H1 (cell line): ENCODE measurements at regions not wholly inside any gene's neighbourhood (a gene's known extent, or its start where the extent isn't known, plus 50 kb on each side); places are given as distances from the start of the nearest gene placed in this dataset.

ENCODE experiments used
- CTCF ChIA-PET: fragments of 300-600 bp; sonication (Branson Sonifier 250); formaldehyde crosslinking; loops from one replicate; lab custom pipeline; 2021; ENCODE audit not compliant: partially characterized antibody; lab: Charles Lee
- POLR2A ChIA-PET: fragments of 300-600 bp; sonication (Branson Sonifier 250); formaldehyde crosslinking; loops from one replicate; lab custom pipeline; 2021; ENCODE audit warnings: inconsistent platforms; ENCODE audit not compliant: partially characterized antibody; lab: Charles Lee
- DNase-seq, 2 experiments: peaks; one replicate each; pipeline versions ENCODE4 v3.0.0 to v3.0.0-alpha.2; 2010 to 2022; ENCODE audit warnings: low spot score in 2 of 2, low read depth in 1 of 2, mixed read lengths in 1 of 2
- FAIRE-seq: peaks from 2 replicates; lab custom pipeline; 2011; peaks lifted over from hg19 to GRCh38; lab: Jason Lieb, UNC
- H2AFZ ChIP-seq: 2 replicates; pipeline ENCODE4 v1.8.1; 2012; ENCODE audit warnings: low read length, inconsistent platforms
- H2AK5ac ChIP-seq: 2 replicates; pipeline ENCODE4 v1.6.1; 2013; ENCODE audit warnings: low read depth, low read length
- H2BK120ac ChIP-seq: replicated peaks from 2 replicates; pipeline ENCODE3; 2013; ENCODE audit warnings: low read depth, low read length, inconsistent platforms
- H2BK12ac ChIP-seq: 2 replicates; pipeline ENCODE4 v1.6.1; 2013; ENCODE audit warnings: low read depth, low read length
- H2BK15ac ChIP-seq: 2 replicates; pipeline ENCODE4 v1.6.1; 2013; ENCODE audit warnings: low read length
- H2BK20ac ChIP-seq: 2 replicates; pipeline ENCODE4 v1.6.1; 2013; ENCODE audit warnings: low read length
- H2BK5ac ChIP-seq: 2 replicates; pipeline ENCODE4 v1.6.1; 2013; ENCODE audit warnings: low read depth, low read length
- H3K14ac ChIP-seq: 2 replicates; pipeline ENCODE4 v1.6.1; 2013; ENCODE audit warnings: inconsistent platforms; ENCODE audit not compliant: insufficient read length
- H3K18ac ChIP-seq: 2 replicates; pipeline ENCODE4 v1.6.1; 2013; ENCODE audit warnings: low read length; ENCODE audit errors: extremely low read depth
- H3K23ac ChIP-seq: 2 replicates; pipeline ENCODE4 v1.6.1; 2013; ENCODE audit warnings: inconsistent platforms; ENCODE audit not compliant: insufficient read length
- H3K23me2 ChIP-seq: 2 replicates; pipeline ENCODE4 v1.6.1; 2013; ENCODE audit warnings: low read depth, low read length
- H3K27ac ChIP-seq: 2 replicates; pipeline ENCODE4 v1.6.1; 2011; ENCODE audit warnings: low read depth, low read length, inconsistent platforms
- H3K27me3 ChIP-seq, 4 experiments: replicated peaks in 1 of 4; 1 replicate in 1 of 4; 2 replicates in 3 of 4; pipeline versions ENCODE4 v1.6.1 to v1.8.1; 2011 to 2013; ENCODE audit warnings: low read length in 3 of 4, mild to moderate bottlenecking in 3 of 4, inconsistent platforms in 2 of 4, mixed read lengths in 2 of 4, moderate library complexity in 1 of 4; ENCODE audit not compliant: control insufficient read depth in 3 of 4, insufficient read depth in 3 of 4; ENCODE audit errors: extremely low read depth in 1 of 4
- H3K36me3 ChIP-seq, 4 experiments: 2 replicates each; pipeline versions ENCODE4 v1.6.1 to v1.8.1; 2011 to 2013; ENCODE audit warnings: mild to moderate bottlenecking in 4 of 4, low read length in 3 of 4, moderate library complexity in 2 of 4, control low read depth in 1 of 4, inconsistent platforms in 1 of 4; ENCODE audit not compliant: insufficient read depth in 4 of 4, control insufficient read depth in 2 of 4
- H3K4ac ChIP-seq: replicated peaks from 2 replicates; pipeline ENCODE3; 2013; ENCODE audit warnings: low read length, low read depth, mixed read lengths, inconsistent platforms; ENCODE audit not compliant: insufficient read length
- H3K4me1 ChIP-seq, 4 experiments: replicated peaks in 1 of 4; 1 replicate in 1 of 4; 2 replicates in 3 of 4; pipeline versions ENCODE4 v1.6.1 to v1.8.1; 2011 to 2013; ENCODE audit warnings: low read length in 3 of 4, inconsistent platforms in 2 of 4, mixed read lengths in 1 of 4; ENCODE audit not compliant: insufficient read depth in 4 of 4, control insufficient read depth in 3 of 4
- H3K4me2 ChIP-seq, 2 experiments: 2 replicates each; pipeline versions ENCODE4 v1.6.1 to v1.8.1; 2011 to 2013; ENCODE audit warnings: low read depth in 2 of 2, low read length in 2 of 2, control low read depth in 1 of 2, inconsistent platforms in 1 of 2, mild to moderate bottlenecking in 1 of 2; ENCODE audit not compliant: insufficient read depth in 1 of 2
- H3K4me3 ChIP-seq, 4 experiments: fragments of 200-600, 300-600 bp in 1 of 4; sonication (generic), shearing (Covaris generic), sonication (Bioruptor Twin) in 1 of 4; 2 replicates each; pipeline versions ENCODE4 v1.5.1 to v1.8.1; 2011 to 2016; ENCODE audit warnings: low read length in 4 of 4, low read depth in 3 of 4, control low read depth in 2 of 4, inconsistent platforms in 2 of 4, mild to moderate bottlenecking in 2 of 4, mixed read lengths in 1 of 4, moderate library complexity in 1 of 4; ENCODE audit not compliant: insufficient read depth in 2 of 4; ENCODE audit errors: extremely low read depth in 1 of 4
- H3K56ac ChIP-seq: replicated peaks from 2 replicates; pipeline ENCODE3; 2013; ENCODE audit warnings: low read depth, mild to moderate bottlenecking, mixed read lengths, low read length, inconsistent platforms; ENCODE audit not compliant: insufficient read length
- H3K79me1 ChIP-seq: 2 replicates; pipeline ENCODE4 v1.6.1; 2013; ENCODE audit warnings: low read depth, low read length, control low read depth
- H3K79me2 ChIP-seq, 2 experiments: 2 replicates each; pipeline versions ENCODE4 v1.6.1 to v1.8.1; 2012 to 2013; ENCODE audit warnings: low read length in 2 of 2, mild to moderate bottlenecking in 2 of 2, inconsistent platforms in 1 of 2; ENCODE audit not compliant: insufficient read depth in 2 of 2, control insufficient read depth in 1 of 2
- H3K9ac ChIP-seq, 4 experiments: replicated peaks in 1 of 4; 1 replicate in 1 of 4; 2 replicates in 3 of 4; pipeline versions ENCODE4 v1.6.1 to v1.8.1; 2011 to 2013; ENCODE audit warnings: low read depth in 3 of 4, low read length in 3 of 4, control low read depth in 2 of 4, mild to moderate bottlenecking in 2 of 4, moderate library complexity in 2 of 4, inconsistent platforms in 1 of 4; ENCODE audit errors: extremely low read depth in 1 of 4
- H3K9me3 ChIP-seq, 2 experiments: 2 replicates each; pipeline versions ENCODE4 v1.6.1 to v1.8.1; 2012 to 2013; ENCODE audit warnings: mild to moderate bottlenecking in 2 of 2, moderate library complexity in 2 of 2, control low read depth in 1 of 2, inconsistent platforms in 1 of 2, low read depth in 1 of 2, low read length in 1 of 2, mixed read lengths in 1 of 2; ENCODE audit not compliant: insufficient read depth in 2 of 2
- H4K20me1 ChIP-seq, 2 experiments: replicated peaks in 1 of 2; 2 replicates each; pipeline versions ENCODE3 to v1.8.1; 2011 to 2013; ENCODE audit warnings: inconsistent platforms in 2 of 2, low read length in 2 of 2, mild to moderate bottlenecking in 1 of 2; ENCODE audit not compliant: insufficient read depth in 2 of 2, control insufficient read depth in 1 of 2
- H4K5ac ChIP-seq: 2 replicates; pipeline ENCODE4 v1.6.1; 2013; ENCODE audit warnings: low read length, low read depth, mixed read lengths, inconsistent platforms; ENCODE audit not compliant: insufficient read length
- H4K8ac ChIP-seq: 2 replicates; pipeline ENCODE4 v1.8.0; 2013; ENCODE audit warnings: mild to moderate bottlenecking, moderate library complexity, low read length, inconsistent platforms; ENCODE audit not compliant: insufficient read depth; ENCODE audit errors: extremely low read depth
- H4K91ac ChIP-seq: replicated peaks from 2 replicates; pipeline ENCODE3; 2013; ENCODE audit warnings: low read length, mixed read lengths, inconsistent platforms; ENCODE audit not compliant: insufficient read length
- CEBPB ChIP-seq: IDR thresholded peaks from 2 replicates; pipeline ENCODE4 v1.6.1; 2012; ENCODE audit warnings: low read depth, low read length
- FOSL1 ChIP-seq: IDR thresholded peaks from 2 replicates; pipeline ENCODE4 v1.6.1; 2011; ENCODE audit warnings: mild to moderate bottlenecking, low read depth, low read length, moderate library complexity; ENCODE audit not compliant: insufficient read depth
- KDM1A ChIP-seq: fragments of 200-600, 300-600 bp; sonication (generic); IDR thresholded peaks from 2 replicates; pipeline ENCODE4 v1.7.1; 2016; ENCODE audit warnings: mild to moderate bottlenecking, low read length, borderline replicate concordance
- MAX ChIP-seq: IDR thresholded peaks from 2 replicates; pipeline ENCODE4 v1.6.1; 2012; ENCODE audit warnings: inconsistent platforms
- NANOG ChIP-seq: IDR thresholded peaks from 2 replicates; pipeline ENCODE4 v1.6.1; 2011; ENCODE audit warnings: low read length, low read depth, mild to moderate bottlenecking, inconsistent platforms; ENCODE audit not compliant: insufficient read depth, poor library complexity, severe bottlenecking
- NRF1 ChIP-seq: IDR thresholded peaks from 2 replicates; pipeline ENCODE4 v1.6.1; 2011; ENCODE audit warnings: mild to moderate bottlenecking, low read depth, low read length, improper control_type of control experiment
- POLR2A ChIP-seq, 2 experiments: IDR thresholded peaks; 1 replicate in 1 of 2; 2 replicates in 1 of 2; pipeline ENCODE4 v1.6.1; 2011; ENCODE audit warnings: low read depth in 2 of 2, low read length in 2 of 2, mild to moderate bottlenecking in 2 of 2; ENCODE audit errors: control extremely low read depth in 1 of 2
- POLR2AphosphoS5 ChIP-seq: IDR thresholded peaks from 2 replicates; pipeline ENCODE4 v1.6.1; 2011; ENCODE audit warnings: low read depth, low read length
- POU5F1 ChIP-seq: IDR thresholded peaks from 2 replicates; pipeline ENCODE4 v1.6.1; 2011; ENCODE audit warnings: low read depth, mild to moderate bottlenecking, low read length, moderate library complexity
- TBP ChIP-seq: IDR thresholded peaks from 2 replicates; pipeline ENCODE4 v1.6.1; 2011; ENCODE audit warnings: low read depth, low read length, improper control_type of control experiment
- TCF12 ChIP-seq: IDR thresholded peaks from 2 replicates; pipeline ENCODE4 v1.6.1; 2011; ENCODE audit warnings: low read depth, mild to moderate bottlenecking, low read length
- ZNF274 ChIP-seq: IDR thresholded peaks from 2 replicates; pipeline ENCODE4 v1.7.0; 2012; ENCODE audit warnings: low read length, borderline replicate concordance; ENCODE audit errors: extremely low read depth
- WGBS, 2 experiments: shearing (Covaris generic) in 1 of 2; methylation state at CpG; one replicate each; pipeline versions ENCODE4 v1.1.6 to v1.1.7; 2013 to 2015; ENCODE audit warnings: low lambda C conversion rate in 2 of 2, mixed read lengths in 2 of 2, inconsistent platforms in 1 of 2, low coverage in 1 of 2, missing lambda C conversion rate in 1 of 2; ENCODE audit not compliant: insufficient replicate concordance in 2 of 2, insufficient coverage in 1 of 2, insufficient read length in 1 of 2; ENCODE audit errors: extremely low coverage in 1 of 2, missing lambda C conversion rate in 1 of 2; 5-methylcytosine and 5-hydroxymethylcytosine counted together

- no peak overlapping the region for H3K18ac ChIP-seq
- POLR2A ChIA-PET: no interaction called here
- no peak overlapping the region for H3K56ac ChIP-seq
- H2AK5ac ChIP-seq: no peak overlapping the region
- DNase-seq (no peak), FAIRE-seq (no peak)
- WGBS, 2 experiments: 89% methylated on average over 4 of the region's 4 CpGs; no CpG with 5 or more reads in 1 of the 2 experiments
- H3K4me3 ChIP-seq: no peak overlapping the region
- H2BK20ac ChIP-seq: no peak overlapping the region
- H3K9me3 ChIP-seq: no peaks in the 10 kb centered on the region
- no peaks in the 10 kb centered on the region for H3K79me2 ChIP-seq
- no peak overlapping the region for H4K91ac ChIP-seq
- no peak overlapping the region for H3K9ac ChIP-seq
- no peak overlapping the region for H3K4me2 ChIP-seq
- no peak overlapping the region for H3K27ac ChIP-seq
- CTCF ChIA-PET: no interaction called here
- H4K5ac ChIP-seq: no peak overlapping the region
- no peak overlapping the region for H3K23ac ChIP-seq
- no peak overlapping the region for H2BK120ac ChIP-seq
- H4K20me1 ChIP-seq: no peaks in the 10 kb centered on the region
- H3K14ac ChIP-seq: no peak overlapping the region
- no peak overlapping the region for H4K8ac ChIP-seq
- no peaks in the 10 kb centered on the region for H3K79me1 ChIP-seq
- no peaks in the 10 kb centered on the region for H3K23me2 ChIP-seq
- no peak overlapping the region for H3K4ac ChIP-seq
- H3K4me1 ChIP-seq: peaks cover 0 to 3% (median 0%) of the 10 kb centered on the region in 4 experiments; a peak in 1 of 7 replicates
- no peak overlapping the region for H2AFZ ChIP-seq
- no peak overlapping the region for H2BK5ac ChIP-seq
- no peaks in the 10 kb centered on the region for H3K36me3 ChIP-seq
- H2BK15ac ChIP-seq: no peak overlapping the region
- H2BK12ac ChIP-seq: no peak overlapping the region
- no peaks in the 10 kb centered on the region for H3K27me3 ChIP-seq
- TF ChIP-seq CEBPB: no peak
- no peak for TF ChIP-seq TBP
- no peak for TF ChIP-seq TCF12
- TF ChIP-seq FOSL1: no peak
- no peak for TF ChIP-seq NRF1
- TF ChIP-seq POU5F1: no peak
- TF ChIP-seq POLR2AphosphoS5: no peak
- TF ChIP-seq ZNF274: no peak
- TF ChIP-seq POLR2A (IDR thresholded peaks at IDR 0.05; ENCODE audit: control extremely low read depth in 1 of 2, low read depth in 2 of 2, low read length in 2 of 2): no peak
- no peak for TF ChIP-seq MAX
- no peak for TF ChIP-seq NANOG
- TF ChIP-seq KDM1A: no peak
Observed at GRCh38 chr12:92197815-92198214, 52.2 kb upstream of the BTG1 start.
